GM21381 (cell line): ENCODE measurements at regions not wholly inside any gene's neighbourhood (a gene's known extent, or its start where the extent isn't known, plus 50 kb on each side); places are given as distances from the start of the nearest gene placed in this dataset.

ENCODE experiments used
- ATAC-seq: cut with Tn5 transposase; IDR thresholded peaks from one replicate; pipeline ENCODE4 v1.9.1; 2021; ENCODE audit warnings: mild to moderate bottlenecking, moderate library complexity; ENCODE audit not compliant: unreplicated experiment

DNA sequence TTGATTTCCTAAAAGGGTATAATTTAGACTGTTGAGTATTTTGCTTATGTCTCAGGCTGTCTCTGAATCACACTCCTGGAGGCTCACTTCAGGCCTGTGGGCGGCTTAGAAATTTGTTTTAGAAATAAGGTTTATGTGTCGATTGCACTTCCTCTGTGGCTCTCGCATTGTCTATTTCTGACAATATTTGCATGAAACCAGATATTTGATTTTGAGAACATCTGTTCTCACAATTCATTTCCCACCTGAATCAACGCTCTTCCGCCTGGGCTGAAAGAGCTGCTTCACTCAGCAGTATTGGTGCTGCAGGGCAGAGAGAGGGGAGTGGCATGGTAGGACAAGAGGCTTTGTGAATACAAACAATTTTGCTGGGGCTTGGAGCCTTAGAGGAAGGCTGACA, 262.0 kb downstream of the ADRA2A start:
- peak; percentile 91 for ATAC-seq

- ATAC-seq = no peak
Measured at GRCh38 chr10:111344804-111345203, 268.0 kb downstream of the ADRA2A start.

GRCh38 chr10:111347386-111348013, 270.7 kb downstream of the ADRA2A start:
- ATAC-seq = no peak

GRCh38 chr10:111348076-111348475, 271.2 kb downstream of the ADRA2A start:
- ATAC-seq = no peak

DNA sequence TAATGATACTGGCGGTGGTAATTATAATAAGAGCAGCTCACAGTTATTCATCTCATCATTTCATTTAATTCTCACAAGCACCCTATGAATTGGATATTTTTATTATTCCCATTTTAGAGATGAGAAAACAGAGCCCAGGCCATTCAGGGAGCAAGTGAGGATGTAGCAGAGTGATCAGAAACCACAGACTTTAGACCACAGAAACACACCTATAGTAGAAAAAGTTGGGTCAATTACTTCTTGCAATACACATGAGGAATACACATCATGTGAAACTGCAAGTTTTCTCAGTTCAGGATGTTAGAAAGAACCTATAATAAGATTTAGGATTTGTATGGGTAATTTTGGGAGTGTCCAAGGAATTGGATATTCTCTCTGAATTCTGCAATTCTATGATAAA, 278.0 kb downstream of the ADRA2A start:
- ATAC-seq = no peak

DNA sequence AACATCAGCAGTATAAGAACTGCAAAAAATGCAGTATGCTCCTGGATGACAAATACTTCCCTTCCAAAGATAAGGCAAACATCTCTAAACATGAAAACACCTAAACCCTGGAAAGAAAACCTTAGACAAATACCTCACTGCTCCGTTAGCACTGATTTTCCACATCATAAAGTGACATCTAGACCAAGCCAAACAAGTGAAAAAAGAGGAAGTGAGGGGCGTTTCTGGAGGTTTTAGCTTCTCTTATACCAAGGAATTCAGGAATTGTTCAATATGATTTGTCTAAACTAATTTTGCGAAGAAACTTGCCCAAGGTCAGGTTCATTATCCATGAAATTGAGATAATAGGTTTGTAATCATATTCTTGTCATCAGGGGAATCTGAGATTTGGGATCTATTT, 279.7 kb downstream of the ADRA2A start:
- no peak for ATAC-seq

- ATAC-seq = no peak
Measured at GRCh38 chr10:111357859-111358258, 281.0 kb downstream of the ADRA2A start.

DNA sequence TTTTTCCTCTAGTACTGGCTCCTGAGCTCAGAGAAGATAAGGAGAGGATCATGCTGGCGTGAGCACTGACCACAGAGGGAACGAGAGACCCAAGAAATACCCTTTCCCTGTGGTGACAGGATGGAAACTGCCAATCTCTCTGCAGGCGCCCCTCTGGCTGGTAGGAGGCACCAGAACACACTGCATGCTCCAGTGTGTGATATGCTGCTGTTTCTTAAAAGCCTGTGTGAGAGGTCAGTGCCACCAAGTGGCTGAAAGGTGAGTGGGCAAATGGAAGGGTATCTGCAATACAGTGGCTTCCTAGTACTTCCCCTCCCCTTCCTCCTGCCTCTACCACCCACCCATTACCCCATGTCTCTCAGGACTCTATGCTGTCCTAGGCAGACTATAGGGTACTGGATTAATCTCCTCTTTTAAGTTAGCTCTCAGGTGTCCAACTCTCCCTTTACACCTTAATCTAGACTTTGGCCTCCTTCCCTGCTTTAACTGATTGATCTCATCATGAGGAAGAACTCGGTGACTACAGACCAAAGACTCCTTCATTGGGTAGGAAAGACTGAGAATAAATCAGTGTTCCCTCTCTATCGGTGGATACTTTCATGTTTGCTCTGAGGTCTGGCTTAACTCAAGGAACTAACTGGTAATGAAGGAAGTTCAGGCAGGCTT, 283.6 kb downstream of the ADRA2A start:
- ATAC-seq = peak; percentile 95

DNA sequence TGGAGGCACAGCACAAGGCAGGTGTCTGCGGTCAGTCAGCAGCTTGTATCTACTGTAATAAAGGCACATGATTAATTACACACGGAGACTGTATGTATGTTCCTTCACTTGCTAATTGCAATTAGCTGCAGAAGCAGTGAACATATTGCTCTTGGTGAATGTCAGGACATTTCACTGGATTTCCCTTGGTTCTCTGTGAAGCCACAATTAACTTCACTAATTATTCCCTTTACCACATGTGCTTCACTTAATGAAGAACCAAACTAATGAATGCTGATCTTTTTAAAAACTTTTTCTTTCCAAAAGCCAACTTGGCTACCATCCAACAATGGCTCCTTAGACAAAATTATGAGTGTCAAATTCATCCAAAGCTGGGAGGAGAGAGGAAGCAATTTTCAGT, 290.7 kb downstream of the ADRA2A start:
- no peak for ATAC-seq

DNA sequence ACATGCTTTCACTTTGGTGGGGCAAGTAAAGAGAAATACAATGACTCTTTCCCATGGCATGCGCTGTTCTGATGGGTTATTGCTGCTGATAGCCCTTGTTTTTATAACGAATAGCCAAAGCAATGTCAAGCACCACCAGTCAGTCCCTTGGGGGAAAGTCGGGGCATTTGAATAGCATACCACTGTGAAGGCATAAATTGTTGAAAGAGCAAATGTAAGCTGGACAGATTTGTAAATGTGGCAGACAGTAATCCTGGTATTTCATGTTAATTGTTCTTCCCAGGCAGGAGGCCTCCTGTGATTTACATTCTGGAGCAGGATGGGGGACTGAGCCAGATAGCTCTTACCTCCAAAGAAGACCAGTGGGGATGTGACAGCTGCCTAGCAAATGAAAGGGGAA, 293.3 kb downstream of the ADRA2A start:
- ATAC-seq = no peak

GRCh38 chr10:111373696-111374095, 296.9 kb downstream of the ADRA2A start:
- no peak for ATAC-seq

GRCh38 chr10:111379534-111380187, 302.8 kb downstream of the ADRA2A start:
- ATAC-seq = no peak

DNA sequence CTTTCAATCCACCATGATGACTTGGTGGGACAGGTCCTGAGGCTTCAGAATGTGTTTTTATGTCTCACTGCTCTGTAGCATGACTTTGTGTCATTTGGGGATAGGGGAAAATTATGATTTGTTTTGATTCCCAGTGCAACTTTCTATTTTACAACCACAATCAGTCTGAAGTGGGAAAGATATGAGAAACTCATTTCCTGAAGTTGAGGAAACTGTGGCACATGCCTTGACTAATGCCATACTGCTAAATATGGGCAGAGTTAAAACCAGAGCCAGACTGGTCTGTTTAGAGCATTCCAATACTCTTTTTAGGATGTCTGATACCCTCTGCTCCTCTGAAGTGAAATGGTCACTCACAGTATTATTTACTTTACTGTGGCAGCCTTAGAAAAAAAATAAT, 307.7 kb downstream of the ADRA2A start:
- no peak for ATAC-seq

- ATAC-seq = no peak
Measured at GRCh38 chr10:111390813-111391563, 314.2 kb downstream of the ADRA2A start.

DNA sequence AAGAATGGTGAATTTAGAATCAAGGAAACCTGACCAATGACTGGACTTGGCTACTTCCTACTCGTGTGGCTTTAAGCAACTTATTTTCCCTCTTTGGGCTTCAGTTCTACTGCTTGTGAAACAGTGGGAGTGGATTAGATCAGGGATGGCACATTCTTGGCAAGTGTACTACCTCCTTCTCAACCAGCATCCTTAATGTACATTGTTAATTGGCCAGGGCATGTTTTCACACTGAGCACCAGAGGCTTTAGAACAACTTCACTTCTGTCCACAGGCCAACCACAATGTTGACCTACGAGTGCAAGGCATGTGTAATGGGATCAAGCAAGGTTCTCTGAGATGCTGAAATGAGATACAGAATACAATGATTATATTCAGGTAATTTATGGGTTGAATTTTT, 315.3 kb downstream of the ADRA2A start:
- no peak for ATAC-seq

- no peak for ATAC-seq
Measured at GRCh38 chr10:111392910-111393309, 316.1 kb downstream of the ADRA2A start.

DNA sequence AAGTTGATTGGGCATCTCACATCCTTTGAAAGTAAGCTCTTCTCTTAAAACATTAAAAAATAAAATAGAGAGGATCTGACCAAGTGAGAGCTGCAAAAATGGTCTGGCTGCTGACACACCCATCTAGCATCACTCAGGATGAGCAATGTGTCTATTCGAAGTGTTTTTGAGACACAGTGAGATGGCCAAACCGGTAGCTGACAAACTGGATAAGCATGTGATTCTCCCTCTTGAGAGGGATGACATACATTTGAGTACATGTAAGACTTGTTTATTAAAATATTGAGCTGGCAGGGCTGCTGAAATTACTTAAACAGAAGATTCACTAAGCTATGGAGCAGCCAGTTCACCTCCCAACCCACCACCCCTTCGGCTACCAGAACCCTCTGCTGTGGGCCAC, 333.9 kb downstream of the ADRA2A start:
- no peak for ATAC-seq

- no peak for ATAC-seq
Measured at GRCh38 chr10:111425459-111425858, 348.6 kb downstream of the ADRA2A start.

GRCh38 chr10:111429288-111430028, 352.6 kb downstream of the ADRA2A start:
- ATAC-seq = no peak

GRCh38 chr10:111430070-111430469, 353.2 kb downstream of the ADRA2A start:
- no peak for ATAC-seq

DNA sequence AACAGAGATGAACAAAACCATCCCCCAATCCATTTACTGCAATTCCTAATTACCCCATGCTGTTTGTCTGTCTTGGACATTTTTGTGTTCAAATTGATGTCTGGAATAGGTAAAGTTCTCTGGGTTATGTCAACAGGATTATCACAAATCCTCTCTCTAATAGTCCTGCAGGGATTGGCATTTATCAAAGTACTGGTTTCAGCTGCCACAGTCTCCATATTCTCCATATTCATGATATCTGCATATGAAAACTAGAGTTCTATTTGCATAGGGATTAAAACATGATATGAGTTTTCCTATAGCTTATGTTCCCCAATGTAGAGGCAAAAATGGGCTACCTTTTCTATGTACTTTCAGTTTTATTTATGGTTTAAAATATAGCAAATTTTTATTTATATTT, 355.8 kb downstream of the ADRA2A start:
- no peak for ATAC-seq
